DMS153 treated with DMSO at 0.1 percent for 48 hours (cell line): ENCODE measurements at regions not wholly inside any gene's neighbourhood (a gene's known extent, or its start where the extent isn't known, plus 50 kb on each side); places are given as distances from the start of the nearest gene placed in this dataset.

Experiments used
- DNase-seq: peaks from one replicate; lab custom pipeline; 2025; ENCODE audit not compliant: unreplicated experiment; lab: John Stamatoyannopoulos, UW

- DNase-seq = no peak
Measured at GRCh38 chr15:36499412-36500389, 79.7 kb upstream of the CDIN1 start.

- peak; percentile 36 for DNase-seq
Measured at GRCh38 chr15:36501063-36501678, 78.3 kb upstream of the CDIN1 start.

GRCh38 chr15:36502509-36502908 is 76.9 kb upstream of the CDIN1 start:
- no peak for DNase-seq

GRCh38 chr15:36506733-36507356 is 72.6 kb upstream of the CDIN1 start:
- no peak for DNase-seq

- DNase-seq = no peak
Measured at GRCh38 chr15:36507458-36507857, 72.0 kb upstream of the CDIN1 start.

GRCh38 chr15:36511594-36511993 is 67.8 kb upstream of the CDIN1 start:
- DNase-seq = no peak

- DNase-seq = no peak
Measured at GRCh38 chr15:36517758-36518157, 61.7 kb upstream of the CDIN1 start.

GRCh38 chr15:36519067-36519466 is 60.4 kb upstream of the CDIN1 start:
- DNase-seq = no peak

- no peak for DNase-seq
Measured at GRCh38 chr15:36525430-36525829, 54.0 kb upstream of the CDIN1 start.

- no peak for DNase-seq
Measured at GRCh38 chr15:36527235-36528162, 51.9 kb upstream of the CDIN1 start.

GRCh38 chr15:36529296-36530011 is 50.0 kb upstream of the CDIN1 start:
- no peak for DNase-seq
